ENCODE measurements at regions not wholly inside any gene's neighbourhood (a gene's known extent, or its start where the extent isn't known, plus 50 kb on each side); places are given as distances from the start of the nearest gene placed in this dataset.
A peak's percentile ranks its signal among the peaks of the same experiment; 100 is the strongest.

DNA sequence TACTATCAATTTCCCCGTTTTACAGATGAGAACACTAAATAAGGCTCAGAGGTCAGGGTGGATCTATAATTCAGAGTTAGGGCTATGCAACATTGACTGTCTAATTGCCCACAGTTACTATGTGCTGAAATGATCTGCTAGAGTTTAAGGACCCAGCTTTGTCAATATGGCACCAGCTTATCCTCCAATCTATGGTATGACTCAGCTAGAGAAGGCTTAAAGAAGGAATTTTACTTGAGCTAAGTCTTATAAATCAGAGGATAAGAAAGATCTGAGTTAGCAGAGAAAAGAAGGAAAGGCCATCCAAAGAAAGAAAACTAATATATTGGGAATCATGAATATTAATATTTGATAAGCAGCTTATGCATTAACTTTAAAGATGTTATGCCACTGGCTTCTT lies 78.1 kb downstream of the ASB9 start:
- no peaks in the 10 kb centered on the region for H3K9me3 Mint-ChIP-seq
- no peak overlapping the region for H3K4me3 Mint-ChIP-seq
- no peak for DNase-seq (ENCODE audit: low spot score)
- no peaks in the 10 kb centered on the region for H3K4me1 Mint-ChIP-seq (ENCODE audit: low read depth)
- no peaks in the 10 kb centered on the region for H3K36me3 Mint-ChIP-seq (ENCODE audit: low read depth)
- no peak overlapping the region for H3K27ac Mint-ChIP-seq
- peaks cover 3% of the 10 kb centered on the region for H3K27me3 Mint-ChIP-seq (ENCODE audit: low read depth)

DNA sequence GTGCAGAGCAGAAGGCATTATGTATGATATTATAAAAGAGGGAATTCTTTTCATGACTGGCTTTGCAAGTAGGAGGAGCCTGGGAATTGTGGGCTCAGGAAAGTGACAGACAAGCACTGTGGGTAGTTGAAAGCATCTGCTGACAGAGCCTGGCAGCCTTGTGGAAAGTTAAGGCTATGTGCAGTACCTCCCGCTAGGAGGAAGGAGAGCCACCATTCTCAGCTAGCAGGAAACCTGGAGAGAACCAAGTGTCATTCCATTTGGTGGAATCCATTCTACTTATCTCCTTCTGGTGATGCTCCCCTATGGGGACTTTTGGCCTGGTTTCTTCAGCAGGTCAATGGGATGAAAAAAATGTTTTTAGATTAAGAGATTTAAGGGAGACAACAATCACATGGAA lies 81.8 kb downstream of the ASB9 start:
- Mint-ChIP-seq H3K27me3 (ENCODE audit: low read depth) (peaks cover 14% of the 10 kb centered on the region), H3K4me3 (no peak overlapping the region), H3K27ac (no peak overlapping the region), H3K9me3 (no peaks in the 10 kb centered on the region), H3K36me3 (ENCODE audit: low read depth) (no peaks in the 10 kb centered on the region), H3K4me1 (ENCODE audit: low read depth) (no peaks in the 10 kb centered on the region)
- DNase-seq (ENCODE audit: low spot score), result no peak

DNA sequence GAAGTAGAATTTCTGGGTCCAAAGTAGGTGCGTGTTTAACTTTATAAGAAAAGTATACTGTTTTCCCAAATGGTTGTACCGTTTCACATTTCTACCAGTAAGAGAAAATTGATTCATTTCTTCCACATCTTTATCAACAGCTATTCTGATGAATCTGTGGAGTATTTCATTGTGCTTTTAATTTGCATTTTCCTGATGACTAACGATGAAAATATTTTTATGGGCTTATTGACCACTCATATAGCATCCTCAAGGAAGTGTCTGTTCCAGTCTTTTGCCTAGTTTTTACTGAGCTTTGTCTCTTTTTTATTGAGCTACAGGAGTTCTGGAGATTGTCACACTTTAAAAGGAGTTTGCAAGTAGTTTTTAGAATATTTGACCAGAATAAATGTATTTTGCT lies 92.6 kb downstream of the ASB9 start:
- no peaks in the 10 kb centered on the region for H3K36me3 Mint-ChIP-seq (ENCODE audit: low read depth)
- DNase-seq (ENCODE audit: low spot score), result no peak

DNA sequence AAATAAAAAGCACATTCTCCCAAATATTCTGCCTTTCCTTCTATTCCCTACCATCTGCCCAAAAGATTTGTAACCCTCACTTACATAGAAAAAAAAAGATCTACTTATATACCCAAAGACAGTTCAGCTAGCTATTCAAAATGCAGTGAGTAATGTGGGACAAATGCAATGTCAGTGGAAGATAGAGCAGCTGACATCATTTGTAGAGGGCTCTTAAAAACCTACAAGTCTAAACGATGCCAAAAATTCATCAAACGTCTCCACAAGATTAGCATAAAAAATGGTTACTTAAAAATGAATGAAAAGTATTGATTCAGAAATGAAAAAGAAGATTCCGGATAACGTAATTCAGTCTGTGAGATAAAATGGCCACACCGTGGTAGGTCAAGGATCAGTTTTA lies 96.5 kb downstream of the ASB9 start:
- Mint-ChIP-seq H3K27me3 (ENCODE audit: low read depth) (peaks cover 2% of the 10 kb centered on the region), H3K36me3 (ENCODE audit: low read depth) (no peaks in the 10 kb centered on the region), H3K9me3 (no peaks in the 10 kb centered on the region), H3K4me3 (no peak overlapping the region), H3K4me1 (ENCODE audit: low read depth) (peaks cover 10% of the 10 kb centered on the region), H3K27ac (no peak overlapping the region)
- no peak for DNase-seq (ENCODE audit: low spot score)

More for the DNA sequence above, 92.6 kb downstream of the ASB9 start:
- no peaks in the 10 kb centered on the region for H3K4me1 Mint-ChIP-seq (ENCODE audit: low read depth)
- H3K27ac Mint-ChIP-seq, result no peak overlapping the region
- peaks cover 12% of the 10 kb centered on the region for H3K27me3 Mint-ChIP-seq (ENCODE audit: low read depth)
- H3K4me3 Mint-ChIP-seq, result no peak overlapping the region
- no peaks in the 10 kb centered on the region for H3K9me3 Mint-ChIP-seq

DNA sequence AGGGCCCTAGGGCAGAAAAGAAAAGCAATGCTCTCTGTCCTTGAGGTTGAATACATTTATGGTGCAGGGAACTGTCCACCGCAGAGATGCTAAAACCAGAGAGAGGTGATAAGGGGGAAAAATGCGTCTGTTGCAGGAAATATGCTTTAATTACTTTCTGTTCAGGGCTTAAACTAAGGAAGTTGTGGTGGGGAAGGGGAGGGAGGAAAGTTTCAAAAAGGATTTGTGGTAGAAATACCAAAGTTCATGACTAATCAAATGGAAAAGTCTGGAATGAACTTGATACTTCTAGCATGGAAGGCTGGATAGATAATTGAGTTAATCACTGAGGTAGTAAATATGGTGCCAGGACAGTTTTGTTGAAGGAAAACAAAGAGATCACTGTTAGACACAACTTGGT lies 99.0 kb downstream of the ASB9 start:
- H3K4me3 Mint-ChIP-seq, result no peak overlapping the region
- no peaks in the 10 kb centered on the region for H3K27me3 Mint-ChIP-seq (ENCODE audit: low read depth)
- no peak for DNase-seq (ENCODE audit: low spot score)
- peaks cover 2% of the 10 kb centered on the region for H3K36me3 Mint-ChIP-seq (ENCODE audit: low read depth)
- peaks cover 14% of the 10 kb centered on the region for H3K4me1 Mint-ChIP-seq (ENCODE audit: low read depth)
- no peak overlapping the region for H3K27ac Mint-ChIP-seq
- H3K9me3 Mint-ChIP-seq, result no peaks in the 10 kb centered on the region

DNA sequence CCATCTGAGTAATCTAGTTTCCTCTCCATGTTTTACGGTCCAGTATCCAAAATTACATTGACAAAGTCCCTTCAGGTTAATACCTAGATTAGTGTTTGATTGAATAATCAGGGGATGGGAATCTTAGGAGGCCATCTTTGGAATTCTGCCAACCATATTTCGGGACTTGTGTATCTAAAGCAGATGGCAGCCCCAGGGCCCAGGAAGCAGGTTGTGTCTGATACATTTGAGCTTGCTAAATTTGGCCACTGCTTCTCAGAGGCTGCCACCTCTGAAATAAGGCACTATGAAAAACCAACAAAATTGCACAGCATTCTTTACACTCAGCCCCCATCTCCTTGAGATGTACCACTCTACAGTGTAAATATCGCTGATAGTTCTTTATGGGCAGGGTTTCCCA lies 102.1 kb downstream of the ASB9 start:
- no peaks in the 10 kb centered on the region for H3K9me3 Mint-ChIP-seq
- no peak overlapping the region for H3K27ac Mint-ChIP-seq
- H3K36me3 Mint-ChIP-seq (ENCODE audit: low read depth), result peaks cover 2% of the 10 kb centered on the region
- no peak overlapping the region for H3K4me3 Mint-ChIP-seq
- peaks cover 14% of the 10 kb centered on the region for H3K4me1 Mint-ChIP-seq (ENCODE audit: low read depth)
- no peaks in the 10 kb centered on the region for H3K27me3 Mint-ChIP-seq (ENCODE audit: low read depth)
- no peak for DNase-seq (ENCODE audit: low spot score)

DNA sequence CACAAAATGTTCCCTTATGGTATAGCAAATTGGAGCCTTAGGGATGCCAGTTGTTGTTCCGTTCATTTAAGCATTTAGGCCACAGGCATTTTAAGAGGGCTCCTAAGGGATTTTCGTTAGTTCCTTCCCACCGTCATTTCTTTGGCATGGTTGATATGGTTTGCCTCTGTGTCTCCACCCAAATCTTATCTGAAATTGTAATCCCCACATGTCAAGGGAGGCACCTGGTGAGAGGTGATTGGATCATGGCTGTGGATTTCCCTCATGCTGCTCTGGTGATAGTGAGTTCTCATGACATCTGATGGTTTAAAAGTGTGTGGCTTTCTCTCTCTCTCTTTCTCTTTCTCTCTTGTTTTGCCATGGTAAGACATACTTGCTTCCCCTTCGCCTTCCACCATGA lies 104.1 kb downstream of the ASB9 start:
- Mint-ChIP-seq H3K27ac (no peak overlapping the region), H3K27me3 (ENCODE audit: low read depth) (no peaks in the 10 kb centered on the region), H3K9me3 (no peaks in the 10 kb centered on the region), H3K4me3 (no peak overlapping the region), H3K36me3 (ENCODE audit: low read depth) (peaks cover 2% of the 10 kb centered on the region), H3K4me1 (ENCODE audit: low read depth) (peaks cover 12% of the 10 kb centered on the region)
- DNase-seq (ENCODE audit: low spot score), result no peak

DNA sequence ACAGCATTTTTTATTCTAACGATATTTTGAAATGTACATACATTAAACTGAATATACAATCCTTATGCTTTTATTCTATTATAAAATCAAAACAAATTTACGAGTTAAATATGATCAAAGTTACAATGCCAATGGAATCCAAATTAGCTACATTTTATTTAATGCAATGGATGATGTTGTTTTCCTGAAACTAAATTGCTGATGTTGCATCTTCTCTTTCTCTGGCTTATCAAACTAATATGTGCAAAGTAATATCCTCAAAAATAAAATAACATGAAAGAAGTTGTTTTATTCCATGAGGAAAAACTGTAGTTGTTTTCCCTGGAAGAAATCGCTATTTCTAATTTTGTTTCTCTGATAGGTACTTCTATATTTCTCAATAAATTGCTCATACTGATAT lies 106.8 kb downstream of the ASB9 start:
- Mint-ChIP-seq H3K36me3 (ENCODE audit: low read depth) (peaks cover 4% of the 10 kb centered on the region), H3K4me3 (no peak overlapping the region), H3K4me1 (ENCODE audit: low read depth) (peaks cover 17% of the 10 kb centered on the region), H3K27me3 (ENCODE audit: low read depth) (no peaks in the 10 kb centered on the region), H3K9me3 (no peaks in the 10 kb centered on the region), H3K27ac (no peak overlapping the region)
- no peak for DNase-seq (ENCODE audit: low spot score)

DNA sequence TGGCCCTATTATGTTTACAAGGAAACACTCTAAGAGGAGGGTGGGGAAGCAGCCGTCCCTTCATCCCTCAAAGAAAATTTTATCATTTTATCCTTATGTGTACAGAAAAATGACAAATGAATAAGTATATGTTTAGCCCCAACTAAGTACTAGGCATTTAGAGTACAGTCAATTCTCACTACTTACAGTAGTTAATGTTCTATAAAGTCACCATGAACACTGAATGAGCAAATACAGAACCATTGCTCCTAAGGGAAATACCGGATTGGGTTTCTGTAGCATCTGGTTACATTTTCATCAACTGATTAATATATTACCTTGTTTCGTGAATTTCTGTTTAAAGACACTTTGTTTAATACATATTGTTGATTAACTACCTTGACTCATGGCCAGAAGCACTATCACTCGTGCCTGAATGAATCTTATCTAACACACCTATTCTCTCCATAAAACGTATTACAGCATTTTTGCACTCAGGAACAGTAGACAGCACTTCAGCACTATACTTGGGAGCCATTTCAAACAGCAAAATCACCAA lies 109.3 kb downstream of the ASB9 start:
- H3K4me1 Mint-ChIP-seq (ENCODE audit: low read depth), result peaks cover 16% of the 10 kb centered on the region
- peaks cover 5% of the 10 kb centered on the region for H3K36me3 Mint-ChIP-seq (ENCODE audit: low read depth)
- H3K4me3 Mint-ChIP-seq, result no peak overlapping the region
- no peak for DNase-seq (ENCODE audit: low spot score)
- H3K27me3 Mint-ChIP-seq (ENCODE audit: low read depth), result no peaks in the 10 kb centered on the region
- no peak overlapping the region for H3K27ac Mint-ChIP-seq
- peaks cover 4% of the 10 kb centered on the region for H3K9me3 Mint-ChIP-seq

DNA sequence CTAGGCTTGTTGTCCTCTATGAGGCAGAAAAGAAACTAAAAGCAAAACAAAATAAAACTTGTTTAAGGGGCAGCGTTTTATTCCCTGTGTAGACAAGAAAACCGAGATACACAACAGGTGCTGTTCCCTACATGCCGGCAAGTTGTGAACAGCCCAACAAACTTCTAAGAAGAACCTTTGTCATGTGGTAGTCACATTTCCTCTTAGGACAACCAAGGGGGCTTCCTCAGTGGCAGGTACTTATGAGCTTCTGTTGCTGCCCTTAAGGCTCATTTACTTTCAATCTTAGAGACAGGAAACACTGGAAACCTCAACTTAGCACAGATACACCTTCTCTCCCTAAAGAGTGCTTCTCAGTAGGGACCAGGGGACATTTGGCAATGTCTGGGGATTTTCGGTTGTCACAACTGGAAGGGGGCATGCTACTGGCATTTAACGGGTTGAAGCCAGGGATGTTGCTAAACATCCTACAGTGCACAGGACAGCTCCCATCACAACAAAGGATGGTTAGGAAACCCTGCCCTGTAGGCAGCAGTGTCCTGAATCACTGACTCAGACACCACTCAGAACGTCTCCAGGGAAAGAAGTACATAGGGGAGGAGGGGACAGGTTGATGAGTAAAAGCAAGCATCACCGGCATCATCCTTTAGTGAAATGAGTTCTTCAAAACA lies 111.0 kb downstream of the ASB9 start:
- H3K4me1 Mint-ChIP-seq (ENCODE audit: low read depth), result peaks cover 18% of the 10 kb centered on the region
- H3K9me3 Mint-ChIP-seq, result peaks cover 4% of the 10 kb centered on the region
- peaks cover 6% of the 10 kb centered on the region for H3K36me3 Mint-ChIP-seq (ENCODE audit: low read depth)
- H3K27me3 Mint-ChIP-seq (ENCODE audit: low read depth), result no peaks in the 10 kb centered on the region
- H3K4me3 Mint-ChIP-seq, result peak overlapping the region; percentile 91
- DNase-seq (ENCODE audit: low spot score), result peak; percentile 31
- H3K27ac Mint-ChIP-seq, result peak overlapping the region; percentile 92

DNA sequence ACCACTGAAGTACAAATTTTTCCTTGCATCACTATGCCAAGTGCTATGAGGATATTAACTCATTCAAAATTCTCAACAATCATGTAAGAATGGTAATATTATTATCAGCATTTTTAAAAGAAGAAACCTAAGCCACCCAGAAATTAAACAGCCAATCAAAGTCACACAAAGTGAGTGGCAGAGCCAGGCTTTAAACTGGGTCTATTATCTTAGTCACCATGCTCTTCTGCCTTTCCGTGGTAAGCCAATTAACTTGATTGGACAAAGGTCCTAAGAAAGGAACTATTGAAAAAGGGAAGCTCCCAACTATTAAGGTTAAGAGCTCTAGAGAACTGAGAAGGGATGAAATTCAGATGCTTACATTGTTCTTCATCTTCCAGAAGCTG lies 111.5 kb downstream of the ASB9 start:
- Mint-ChIP-seq H3K4me3 (peak overlapping the region; percentile 91), H3K4me1 (ENCODE audit: low read depth) (peaks cover 18% of the 10 kb centered on the region)
- DNase-seq (ENCODE audit: low spot score), result no peak

DNA sequence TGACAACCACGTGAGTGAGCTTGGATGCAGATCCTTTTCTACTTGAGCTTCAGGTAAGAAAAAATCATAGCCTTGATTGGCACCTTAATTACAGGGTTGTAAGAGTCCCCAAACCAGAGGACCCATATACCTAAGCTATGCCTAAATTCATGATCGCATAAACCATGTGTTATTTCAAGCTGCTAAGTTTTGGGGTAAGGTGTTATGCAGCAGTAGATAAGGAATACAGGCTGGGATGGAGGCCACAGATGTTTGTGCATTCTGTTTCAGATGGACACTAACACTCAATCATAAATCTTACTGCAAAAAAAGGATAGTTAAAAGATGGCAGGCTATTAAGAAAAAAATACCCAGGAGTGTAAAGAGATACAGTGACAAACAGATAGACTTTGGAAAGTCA lies 112.3 kb downstream of the ASB9 start:
- Mint-ChIP-seq H3K4me1 (ENCODE audit: low read depth) (peaks cover 18% of the 10 kb centered on the region), H3K27me3 (ENCODE audit: low read depth) (no peaks in the 10 kb centered on the region), H3K36me3 (ENCODE audit: low read depth) (peaks cover 6% of the 10 kb centered on the region), H3K4me3 (peak overlapping the region; percentile 91), H3K9me3 (peaks cover 4% of the 10 kb centered on the region), H3K27ac (no peak overlapping the region)
- no peak for DNase-seq (ENCODE audit: low spot score)

More for the DNA sequence above, 111.5 kb downstream of the ASB9 start:
- Mint-ChIP-seq H3K27me3 (ENCODE audit: low read depth) (no peaks in the 10 kb centered on the region), H3K9me3 (peaks cover 4% of the 10 kb centered on the region), H3K27ac (peak overlapping the region; percentile 92), H3K36me3 (ENCODE audit: low read depth) (peaks cover 6% of the 10 kb centered on the region)

DNA sequence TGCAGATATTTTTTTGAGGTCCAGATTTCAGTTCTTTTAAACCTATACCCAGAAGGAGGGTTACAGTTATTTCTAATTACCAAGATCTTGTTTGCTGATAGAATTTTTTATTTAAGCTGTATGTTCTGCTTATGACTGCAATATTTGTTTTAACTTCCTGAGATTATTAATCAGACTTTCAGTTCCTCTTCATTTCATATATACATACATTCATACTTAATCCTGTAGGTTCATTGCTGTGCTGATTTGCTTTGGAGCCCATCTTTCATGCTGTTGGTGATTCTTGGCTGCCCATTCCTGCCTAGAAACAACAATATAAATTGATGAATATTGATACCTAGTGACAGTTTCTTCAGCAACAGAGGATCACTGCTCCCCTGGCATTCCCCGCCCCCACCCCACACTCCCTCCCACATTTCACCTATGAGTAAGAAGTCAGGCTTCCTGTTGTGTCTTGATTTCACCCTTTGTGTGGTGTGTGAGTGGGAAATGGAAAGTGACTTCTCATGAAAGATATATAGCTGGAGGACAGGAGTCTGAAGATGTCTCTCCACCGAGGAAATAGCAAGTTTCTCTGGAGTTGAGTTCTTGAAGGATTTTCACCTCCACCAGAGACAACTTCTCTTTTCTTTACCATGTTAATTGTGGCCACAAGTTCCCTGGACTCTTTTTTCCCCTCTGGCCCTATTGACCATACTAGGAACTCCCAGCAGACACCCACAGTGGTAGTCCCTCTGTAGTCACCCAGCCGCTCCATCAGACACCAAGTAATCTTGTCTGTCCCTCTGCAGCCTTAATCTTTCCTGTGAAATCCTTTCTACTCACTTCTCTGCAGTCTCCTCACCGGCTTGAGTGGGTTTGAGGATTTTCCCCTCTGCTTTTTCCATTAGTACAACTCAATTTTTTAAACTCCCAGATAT lies 118.4 kb downstream of the ASB9 start:
- Mint-ChIP-seq H3K36me3 (ENCODE audit: low read depth) (peaks cover 4% of the 10 kb centered on the region), H3K4me3 (peak overlapping the region; percentile 37), H3K4me1 (ENCODE audit: low read depth) (peaks cover 20% of the 10 kb centered on the region), H3K9me3 (peaks cover 4% of the 10 kb centered on the region), H3K27me3 (ENCODE audit: low read depth) (peaks cover 6% of the 10 kb centered on the region), H3K27ac (peak overlapping the region; percentile 12)
- peak; percentile 15 for DNase-seq (ENCODE audit: low spot score)

DNA sequence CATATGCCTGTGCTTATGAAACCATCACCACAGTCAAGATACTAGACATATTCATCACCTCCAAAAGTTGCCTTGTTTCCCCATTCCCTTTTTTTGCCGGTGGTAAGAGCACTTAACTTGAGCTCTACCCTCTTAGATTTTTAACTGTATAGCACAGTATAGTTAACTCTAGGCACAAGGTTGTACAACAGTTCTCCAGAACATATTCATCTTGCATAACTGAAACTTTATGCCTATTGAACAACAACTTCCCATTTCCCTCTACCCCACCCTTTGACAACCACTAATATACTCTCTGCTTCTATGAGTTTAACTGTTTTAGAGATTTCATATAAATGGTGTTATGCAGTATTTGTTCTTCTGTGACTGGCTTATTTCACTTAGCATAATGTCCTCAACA lies 119.3 kb downstream of the ASB9 start:
- Mint-ChIP-seq H3K36me3 (ENCODE audit: low read depth) (peaks cover under 1% of the 10 kb centered on the region), H3K27me3 (ENCODE audit: low read depth) (peaks cover 8% of the 10 kb centered on the region), H3K4me3 (no peak overlapping the region), H3K27ac (no peak overlapping the region), H3K4me1 (ENCODE audit: low read depth) (peaks cover 20% of the 10 kb centered on the region), H3K9me3 (no peaks in the 10 kb centered on the region)
- DNase-seq (ENCODE audit: low spot score), result no peak

Data from T-helper 2 cell treated with Interferon-gamma antibody and Interleukin-4, amounts not matched to agents 5 μg/mL and 100 μg/mL, for 36 hours (primary cell).